Small intestine (tissue), 7 donors: ENCODE measurements at regions not wholly inside any gene's neighbourhood (a gene's known extent, or its start where the extent isn't known, plus 50 kb on each side); places are given as distances from the start of the nearest gene placed in this dataset.
A peak's percentile ranks its signal among the peaks of the same experiment; 100 is the strongest.
"Not testable (repeated sequence)": the region's sequence is repeated elsewhere in the genome, so short reads cannot be mapped to it uniquely, and the experiment has no call there.

Experiments used
- DNase-seq, 2 donors: peaks; one replicate each; pipeline versions ENCODE4 v3.0.0 to v3.0.0-alpha.2; 2013
- FAIRE-seq: peaks from 2 replicates; lab custom pipeline; 2012; peaks lifted over from hg19 to GRCh38; lab: Jason Lieb, UNC
- H3K27ac ChIP-seq, 3 donors: one replicate each; pipeline ENCODE4 v1.5.1; 2013; ENCODE audit warnings: low read length in 2 of 3, mild to moderate bottlenecking in 2 of 3, control low read depth in 1 of 3, inconsistent platforms in 1 of 3, low read depth in 1 of 3, moderate library complexity in 1 of 3
- H3K27me3 ChIP-seq, 3 donors: one replicate each; pipeline ENCODE4 v1.6.1; 2013; ENCODE audit warnings: low read length in 3 of 3, inconsistent platforms in 1 of 3; ENCODE audit not compliant: control insufficient read depth in 3 of 3, insufficient read depth in 3 of 3
- H3K36me3 ChIP-seq, 3 donors: one replicate each; pipeline ENCODE4 v1.6.1; 2013; ENCODE audit warnings: low read length in 3 of 3, inconsistent platforms in 1 of 3, low read depth in 1 of 3, mild to moderate bottlenecking in 1 of 3, moderate library complexity in 1 of 3; ENCODE audit not compliant: control insufficient read depth in 3 of 3, insufficient read depth in 2 of 3
- H3K4me1 ChIP-seq, 3 donors: one replicate each; pipeline ENCODE4 v1.6.1; 2013; ENCODE audit warnings: low read length in 2 of 3, inconsistent platforms in 1 of 3, low read depth in 1 of 3, mild to moderate bottlenecking in 1 of 3, moderate library complexity in 1 of 3; ENCODE audit not compliant: control insufficient read depth in 3 of 3, insufficient read depth in 2 of 3
- H3K4me3 ChIP-seq, 3 donors: one replicate each; pipeline ENCODE4 v1.5.1; 2013; ENCODE audit warnings: low read length in 3 of 3, control low read depth in 1 of 3, inconsistent platforms in 1 of 3, low read depth in 1 of 3, mild to moderate bottlenecking in 1 of 3, moderate library complexity in 1 of 3
- H3K9me3 ChIP-seq, 2 donors: one replicate each; pipeline ENCODE4 v1.6.1; 2013; ENCODE audit warnings: low read depth in 1 of 2, low read length in 1 of 2; ENCODE audit not compliant: control insufficient read depth in 2 of 2, insufficient read depth in 1 of 2
- WGBS, 3 donors: extraction: QIAGEN DNeasy Blood & Tissue Kit; methylation state at CpG; one replicate each; pipeline ENCODE4 v1.1.7; 2013; 5-methylcytosine and 5-hydroxymethylcytosine counted together
- donor health status: healthy with polysubstance abuse.
- donor health status: control.
- donor health status: control.
- donor health status: Bipolar disorder and iron deficiency.
- donor health status: healthy.

- not testable (repeated sequence) for H3K4me1 ChIP-seq, H3K27ac ChIP-seq, H3K27me3 ChIP-seq, H3K4me3 ChIP-seq, DNase-seq, H3K36me3 ChIP-seq, H3K9me3 ChIP-seq
- FAIRE-seq: peak; percentile 23
- 36 to 39% (median 38%) methylated on average over 3 of the region's 3 CpGs for WGBS, 3 donors
Measured at GRCh38 chr22:16534408-16535206, 58.0 kb downstream of the CCT8L2 start.

GRCh38 chr22:16531666-16532065 is 60.9 kb downstream of the CCT8L2 start:
- FAIRE-seq, H3K4me3 ChIP-seq, H3K27me3 ChIP-seq, H3K4me1 ChIP-seq, H3K27ac ChIP-seq, H3K9me3 ChIP-seq, DNase-seq, H3K36me3 ChIP-seq: not testable (repeated sequence)
- WGBS, 3 donors: 81 to 83% (median 81%) methylated on average over 7 of the region's 7 CpGs

DNA sequence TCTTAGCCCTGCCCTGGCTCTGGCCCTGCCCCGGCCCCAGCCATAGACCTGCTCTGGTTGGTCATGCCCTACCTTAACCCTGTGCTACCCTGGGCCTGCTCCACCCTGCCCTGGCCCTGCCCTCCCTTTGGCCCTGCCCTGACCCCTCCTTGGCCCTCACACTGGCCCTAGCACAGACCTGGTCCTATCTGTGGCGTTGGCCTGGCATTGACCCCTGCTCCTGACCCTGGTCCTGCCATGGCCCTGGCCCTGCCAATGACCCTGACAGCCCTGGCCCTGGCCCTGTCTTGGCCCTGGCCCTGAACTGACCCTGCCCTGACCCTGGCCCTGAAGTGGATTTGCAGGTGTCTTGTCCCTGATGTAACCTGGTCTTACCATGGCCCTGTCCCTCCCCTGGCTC is 63.3 kb downstream of the CCT8L2 start:
- not testable (repeated sequence) for H3K27ac ChIP-seq, H3K27me3 ChIP-seq, DNase-seq, H3K4me3 ChIP-seq, H3K36me3 ChIP-seq, H3K4me1 ChIP-seq, H3K9me3 ChIP-seq, FAIRE-seq
- WGBS, 3 donors: 72 to 77% (median 76%) methylated on average over 2 of the region's 2 CpGs

DNA sequence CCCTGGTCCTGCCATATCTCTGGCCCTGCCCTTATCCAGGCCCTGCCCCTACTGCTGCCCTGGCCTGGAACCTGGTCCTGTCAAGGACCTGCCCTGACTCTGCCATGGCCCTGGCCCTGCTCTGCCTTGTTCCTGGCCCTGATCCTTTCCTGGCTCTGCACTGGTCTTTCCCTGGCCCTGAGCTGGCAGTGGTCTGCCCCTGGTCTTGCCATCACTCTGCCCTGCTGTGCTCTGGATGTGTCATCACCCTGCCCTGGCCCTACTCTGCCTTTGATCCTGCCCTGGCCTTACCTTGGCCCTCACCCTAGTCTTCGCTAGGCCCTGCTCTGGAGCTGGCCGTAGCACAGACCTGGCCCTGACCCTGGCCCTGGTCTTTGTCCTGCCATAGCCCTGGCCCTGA is 64.9 kb downstream of the CCT8L2 start:
- FAIRE-seq: not testable (repeated sequence)

DNA sequence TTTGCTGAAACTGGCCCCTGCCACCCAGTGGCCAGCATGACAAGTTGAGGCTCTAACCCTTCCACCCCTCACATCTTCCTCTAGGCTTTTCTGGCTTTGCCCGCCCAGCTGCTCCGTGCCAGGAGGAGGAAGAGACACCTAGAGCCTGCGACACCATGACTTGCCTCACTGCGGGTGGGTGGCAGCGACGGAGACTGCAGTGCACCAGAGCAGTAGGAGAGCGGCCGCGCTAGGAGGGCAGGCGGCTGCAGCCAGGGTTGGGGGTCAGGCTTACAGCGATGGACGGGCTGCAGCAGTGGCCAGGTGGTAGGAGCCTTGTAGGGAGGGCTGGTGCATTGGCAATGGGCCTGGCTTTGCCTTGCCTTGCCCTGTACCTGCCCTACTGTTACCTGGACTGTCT is 65.7 kb downstream of the CCT8L2 start:
- H3K9me3 ChIP-seq, H3K4me1 ChIP-seq, H3K27me3 ChIP-seq, DNase-seq, H3K27ac ChIP-seq, H3K36me3 ChIP-seq, H3K4me3 ChIP-seq, FAIRE-seq: not testable (repeated sequence)
- WGBS, 3 donors: 89 to 96% (median 93%) methylated on average over 9 to 12 of the region's 12 CpGs

More for the DNA sequence above, 64.9 kb downstream of the CCT8L2 start:
- not testable (repeated sequence) for H3K4me1 ChIP-seq, DNase-seq, H3K36me3 ChIP-seq, H3K9me3 ChIP-seq, H3K4me3 ChIP-seq, H3K27ac ChIP-seq, H3K27me3 ChIP-seq
- WGBS, 3 donors: 90 to 100% (median 91%) methylated on average over 2 of the region's 2 CpGs
